ENCODE measurements at regions not wholly inside any gene's neighbourhood (a gene's known extent, or its start where the extent isn't known, plus 50 kb on each side); places are given as distances from the start of the nearest gene placed in this dataset.

DNA sequence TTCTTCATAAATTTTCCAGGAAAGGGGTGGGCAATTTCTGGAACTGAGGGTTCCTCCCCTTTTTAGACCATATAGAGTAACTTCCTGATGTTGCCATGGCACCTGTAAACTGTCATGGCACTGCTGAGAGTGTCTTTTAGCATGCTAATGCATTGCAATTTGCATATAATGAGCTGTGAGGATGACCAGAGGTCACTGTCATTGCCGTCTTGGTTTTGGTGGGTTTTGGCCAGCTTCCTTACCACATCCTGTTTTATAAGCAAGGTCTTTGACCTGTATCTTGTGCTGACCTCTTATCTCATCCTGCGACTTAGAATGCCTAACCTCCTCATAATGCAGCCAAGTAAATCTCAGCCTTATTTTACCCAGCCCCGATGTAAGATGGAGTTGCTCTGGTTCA, 577.8 kb downstream of the NLGN4X start:
- Mint-ChIP-seq H3K36me3 (no peaks in the 10 kb centered on the region), H3K9me3 (peaks cover 4% of the 10 kb centered on the region), H3K4me3 (no peak overlapping the region), H3K4me1 (no peaks in the 10 kb centered on the region), H3K27ac (no peak overlapping the region), H3K27me3 (no peaks in the 10 kb centered on the region)
- no peak for DNase-seq
- CTCF ChIA-PET: no interaction called here

DNA sequence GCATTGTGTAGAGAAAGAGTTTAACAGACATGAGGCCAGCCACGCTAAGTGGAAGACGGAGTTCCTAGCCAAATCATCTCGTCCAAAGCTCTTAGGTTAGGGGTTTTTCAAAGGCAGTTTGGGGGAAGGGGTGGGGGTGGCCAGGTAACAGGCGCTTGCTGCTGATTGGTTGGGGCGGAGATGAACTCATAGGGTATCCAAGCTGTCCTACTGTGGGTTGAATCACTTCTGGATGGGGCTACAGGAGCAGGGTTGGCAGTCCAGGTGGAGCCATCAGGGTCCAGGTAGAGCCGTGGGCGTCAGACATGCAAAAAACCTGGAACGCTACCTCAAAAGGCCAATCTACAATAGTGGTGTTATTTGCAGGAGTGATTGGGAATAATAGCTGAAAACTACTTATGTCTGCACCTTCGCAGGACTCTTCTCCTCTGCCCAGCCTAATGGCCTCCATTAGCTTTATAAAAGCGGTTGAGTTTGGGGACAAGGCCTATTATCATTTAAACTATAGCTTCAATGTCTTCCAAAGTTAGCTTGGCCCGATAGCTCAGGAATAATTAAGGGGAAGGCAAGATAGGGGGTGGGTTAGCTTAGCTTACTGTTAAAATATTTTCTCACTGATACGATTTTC, 579.6 kb downstream of the NLGN4X start:
- Mint-ChIP-seq H3K27ac (no peak overlapping the region), H3K27me3 (no peaks in the 10 kb centered on the region), H3K9me3 (no peaks in the 10 kb centered on the region), H3K4me1 (no peaks in the 10 kb centered on the region), H3K4me3 (no peak overlapping the region), H3K36me3 (no peaks in the 10 kb centered on the region)
- no peak for DNase-seq
- CTCF ChIA-PET: no interaction called here

DNA sequence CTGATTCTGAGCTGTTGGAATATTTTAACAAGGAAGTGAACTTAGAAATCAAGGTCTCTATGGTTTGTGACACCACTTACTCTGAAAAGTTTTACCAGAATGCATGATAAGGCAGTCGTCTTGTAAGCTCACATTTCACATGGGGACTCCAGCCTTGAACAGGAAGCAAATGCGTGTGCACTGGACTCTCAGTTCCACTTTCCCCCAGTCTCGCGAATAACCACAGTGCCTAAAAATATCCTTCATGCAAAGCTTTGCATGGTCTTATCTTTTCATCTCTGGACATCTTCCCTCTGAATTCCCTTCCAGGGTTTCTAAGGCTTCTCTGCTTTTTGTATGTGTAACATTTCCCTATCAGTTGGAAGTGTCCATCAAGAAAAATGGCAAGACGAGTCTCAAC, 581.8 kb downstream of the NLGN4X start:
- CTCF ChIA-PET: no interaction called here
- H3K36me3 Mint-ChIP-seq: no peaks in the 10 kb centered on the region
- no peaks in the 10 kb centered on the region for H3K27me3 Mint-ChIP-seq
- H3K27ac Mint-ChIP-seq: no peak overlapping the region
- no peak for DNase-seq
- H3K4me3 Mint-ChIP-seq: no peak overlapping the region
- H3K9me3 Mint-ChIP-seq: no peaks in the 10 kb centered on the region
- no peaks in the 10 kb centered on the region for H3K4me1 Mint-ChIP-seq

DNA sequence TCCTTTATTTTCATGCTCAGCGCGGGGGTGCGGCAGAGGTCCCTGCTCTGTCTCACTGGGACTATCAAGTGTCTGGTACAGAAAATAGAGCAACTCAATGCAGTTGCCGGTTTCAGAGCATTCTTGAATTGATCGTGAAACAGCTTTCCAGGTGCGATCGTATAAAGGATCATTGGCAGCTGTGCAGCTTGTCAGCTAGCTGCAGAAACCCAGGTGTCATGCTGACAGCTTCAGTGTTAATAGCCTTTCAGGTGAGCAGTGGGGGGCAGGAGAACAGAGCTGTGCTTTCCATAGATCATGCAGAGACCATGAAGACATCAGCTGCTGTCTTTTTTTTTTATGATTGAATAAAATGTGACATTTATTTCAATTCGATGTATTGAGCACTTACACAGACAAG, 583.9 kb downstream of the NLGN4X start:
- H3K9me3 Mint-ChIP-seq: no peaks in the 10 kb centered on the region
- no peak for DNase-seq
- no peaks in the 10 kb centered on the region for H3K27me3 Mint-ChIP-seq
- H3K4me1 Mint-ChIP-seq: no peaks in the 10 kb centered on the region
- CTCF ChIA-PET: no interaction called here
- H3K27ac Mint-ChIP-seq: no peak overlapping the region
- H3K36me3 Mint-ChIP-seq: no peaks in the 10 kb centered on the region
- no peak overlapping the region for H3K4me3 Mint-ChIP-seq

DNA sequence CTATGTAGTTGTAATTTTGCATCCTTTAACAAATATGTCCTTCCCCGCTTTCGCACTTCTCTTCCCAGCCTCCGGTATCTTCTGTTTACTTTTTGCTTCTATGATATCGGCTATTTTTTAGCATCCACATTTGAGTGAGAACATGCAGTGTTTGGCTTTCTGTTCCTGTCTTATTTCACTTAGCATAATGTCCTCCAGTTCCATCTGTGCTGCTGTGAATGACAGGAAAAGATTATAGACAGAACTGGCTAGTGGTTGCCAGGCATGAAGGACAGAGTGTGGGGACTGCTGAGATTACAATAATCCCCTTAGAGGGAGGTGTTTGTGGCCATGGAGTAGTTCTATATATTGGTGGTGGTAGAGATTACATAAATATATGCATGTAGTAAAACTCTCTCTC, 588.6 kb downstream of the NLGN4X start:
- Mint-ChIP-seq H3K27ac (no peak overlapping the region), H3K4me1 (no peaks in the 10 kb centered on the region), H3K27me3 (no peaks in the 10 kb centered on the region), H3K9me3 (peaks cover 6% of the 10 kb centered on the region), H3K36me3 (no peaks in the 10 kb centered on the region), H3K4me3 (no peak overlapping the region)
- CTCF ChIA-PET: no interaction called here
- DNase-seq: no peak

DNA sequence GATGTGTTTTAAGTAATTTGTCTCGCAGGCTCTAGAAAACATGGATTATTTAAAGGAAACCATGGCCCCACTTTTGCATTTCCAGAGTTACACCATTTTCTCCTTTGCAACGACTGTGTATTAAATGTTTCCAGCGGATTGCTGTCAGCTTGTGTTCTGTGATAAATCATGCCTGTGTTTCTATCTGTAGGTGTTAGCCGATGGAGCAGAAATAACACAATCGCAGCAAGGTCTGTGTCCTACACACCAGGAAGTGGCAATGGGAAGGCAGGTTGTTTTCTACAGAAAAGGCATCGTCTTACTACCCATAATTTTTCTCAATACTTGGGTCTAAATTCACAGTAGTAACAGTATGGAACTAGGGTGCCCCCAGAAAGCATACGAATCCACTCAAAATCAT, 590.1 kb downstream of the NLGN4X start:
- Mint-ChIP-seq H3K4me1 (no peaks in the 10 kb centered on the region), H3K36me3 (no peaks in the 10 kb centered on the region), H3K9me3 (peaks cover 6% of the 10 kb centered on the region), H3K27ac (no peak overlapping the region), H3K4me3 (no peak overlapping the region), H3K27me3 (no peaks in the 10 kb centered on the region)
- CTCF ChIA-PET: no interaction called here
- DNase-seq: no peak

DNA sequence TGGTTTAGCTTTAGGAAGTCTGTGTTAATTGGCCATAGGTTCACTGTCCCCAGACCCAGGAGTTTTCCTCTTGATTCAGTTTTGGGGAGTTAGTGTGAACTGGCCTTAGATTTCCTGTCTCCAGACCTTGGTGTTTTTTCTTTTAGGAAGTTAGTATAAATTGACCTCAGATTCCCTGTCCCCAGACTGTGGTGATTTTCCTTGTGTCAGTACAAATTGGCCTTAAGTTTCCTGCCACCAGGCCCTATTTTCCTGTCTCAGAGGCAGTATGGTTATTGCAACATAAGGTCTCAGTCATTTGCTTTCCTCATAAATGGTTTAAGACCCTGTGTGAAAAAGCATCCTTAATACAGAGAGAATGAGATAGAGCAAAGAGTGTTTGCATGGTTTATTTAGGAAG, 595.8 kb downstream of the NLGN4X start:
- Mint-ChIP-seq H3K4me3 (no peak overlapping the region), H3K36me3 (no peaks in the 10 kb centered on the region), H3K9me3 (peaks cover 7% of the 10 kb centered on the region), H3K27me3 (no peaks in the 10 kb centered on the region), H3K4me1 (no peaks in the 10 kb centered on the region), H3K27ac (no peak overlapping the region)
- CTCF ChIA-PET: no interaction called here
- no peak for DNase-seq

DNA sequence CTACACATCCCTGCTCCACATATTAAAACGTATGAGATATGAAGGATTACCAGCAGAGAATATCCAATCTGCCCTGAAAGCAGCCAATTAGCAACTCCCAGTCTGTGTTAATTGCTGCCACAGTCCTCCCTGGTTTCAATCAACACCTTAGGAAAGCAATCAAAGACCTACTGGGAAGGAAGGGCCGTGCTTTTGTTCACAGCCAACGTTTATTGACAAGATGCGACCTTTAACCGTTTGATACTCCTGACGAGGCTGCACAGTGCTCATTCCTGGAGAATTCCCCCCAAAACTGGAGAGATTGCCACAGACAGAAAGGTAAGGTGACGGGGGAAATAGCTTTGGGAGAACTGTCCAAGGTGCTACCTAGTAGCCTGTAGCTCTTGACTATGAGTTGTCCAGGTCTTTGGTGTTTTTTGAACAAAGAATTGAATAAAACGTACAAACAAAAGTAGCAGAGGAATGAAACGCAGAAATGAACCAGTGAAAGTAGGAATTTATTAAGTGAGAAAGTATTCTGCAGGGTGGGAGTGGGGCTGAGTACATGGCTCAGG, 596.5 kb downstream of the NLGN4X start:
- H3K36me3 Mint-ChIP-seq: no peaks in the 10 kb centered on the region
- H3K27me3 Mint-ChIP-seq: no peaks in the 10 kb centered on the region
- no peak overlapping the region for H3K27ac Mint-ChIP-seq
- no peak overlapping the region for H3K4me3 Mint-ChIP-seq
- DNase-seq: no peak
- H3K4me1 Mint-ChIP-seq: no peaks in the 10 kb centered on the region
- CTCF ChIA-PET: no interaction called here
- H3K9me3 Mint-ChIP-seq: peaks cover 7% of the 10 kb centered on the region

DNA sequence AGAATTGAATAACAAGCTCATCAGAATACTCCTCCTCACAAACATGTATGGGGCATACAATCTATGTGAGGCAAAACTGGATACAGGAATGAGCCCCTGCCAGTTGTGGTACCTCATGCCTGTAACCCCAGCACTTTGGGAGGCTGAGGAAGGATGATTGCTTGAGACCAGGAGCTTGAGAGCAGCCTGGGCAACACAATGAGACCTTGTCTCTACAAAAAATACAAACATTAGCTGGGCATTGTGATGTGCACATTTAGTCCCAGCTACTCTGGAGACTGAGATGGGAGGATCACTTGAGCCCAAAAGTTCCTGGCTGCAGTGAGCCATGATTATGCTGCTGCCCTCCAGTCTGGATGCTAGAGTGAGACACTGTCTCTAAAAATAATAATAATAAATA, 611.0 kb downstream of the NLGN4X start:
- CTCF ChIA-PET: no interaction called here
- Mint-ChIP-seq H3K36me3 (no peaks in the 10 kb centered on the region), H3K27me3 (no peaks in the 10 kb centered on the region), H3K4me1 (no peaks in the 10 kb centered on the region), H3K9me3 (no peaks in the 10 kb centered on the region), H3K27ac (no peak overlapping the region), H3K4me3 (no peak overlapping the region)
- no peak for DNase-seq

DNA sequence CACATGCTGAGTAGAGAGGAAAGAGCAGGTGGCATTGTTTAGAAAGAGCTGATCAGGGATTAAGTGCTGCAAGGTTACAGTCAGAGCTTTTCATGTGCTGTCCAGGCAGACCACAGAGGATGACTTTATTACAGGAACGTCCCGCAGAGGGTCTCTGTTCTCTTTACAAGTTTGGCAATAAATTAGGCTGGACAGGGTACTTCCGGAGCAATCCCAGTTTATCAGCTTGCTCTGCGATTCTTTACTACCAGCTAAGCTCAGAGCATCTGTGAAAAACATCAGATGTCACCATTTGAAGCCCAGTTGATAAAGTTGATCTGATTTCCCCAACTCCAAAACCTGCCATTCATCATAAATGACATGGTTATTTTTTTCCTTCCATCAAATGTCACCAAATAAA, 633.1 kb downstream of the NLGN4X start:
- Mint-ChIP-seq H3K27me3 (no peaks in the 10 kb centered on the region), H3K9me3 (peaks cover 2% of the 10 kb centered on the region)
- CTCF ChIA-PET: no interaction called here

DNA sequence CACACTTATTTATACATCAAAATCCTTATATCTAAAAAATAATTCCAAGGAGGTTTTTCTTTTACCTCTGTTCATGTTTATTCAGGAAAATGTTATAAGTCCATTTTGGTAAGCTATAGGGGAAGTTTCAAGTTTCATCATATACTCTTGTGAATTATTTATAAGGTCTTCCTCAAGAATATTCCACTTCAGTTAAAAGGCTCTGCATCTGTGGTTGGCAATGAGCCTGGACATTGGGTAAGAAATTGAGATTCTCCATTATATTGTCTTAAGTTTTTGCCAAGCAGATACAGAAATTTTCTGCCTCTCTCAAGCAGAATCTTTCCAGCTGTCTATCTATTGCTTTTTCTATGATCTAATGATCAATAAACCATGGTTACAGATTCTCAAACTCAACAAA, 641.9 kb downstream of the NLGN4X start:
- Mint-ChIP-seq H3K4me3 (no peak overlapping the region), H3K9me3 (peaks cover 2% of the 10 kb centered on the region), H3K27me3 (no peaks in the 10 kb centered on the region), H3K27ac (no peak overlapping the region), H3K36me3 (no peaks in the 10 kb centered on the region), H3K4me1 (no peaks in the 10 kb centered on the region)
- DNase-seq: no peak
- CTCF ChIA-PET: no interaction called here

More for the DNA sequence above, 633.1 kb downstream of the NLGN4X start:
- no peak for DNase-seq
- no peaks in the 10 kb centered on the region for H3K36me3 Mint-ChIP-seq
- H3K4me1 Mint-ChIP-seq: no peaks in the 10 kb centered on the region
- H3K27ac Mint-ChIP-seq: no peak overlapping the region
- H3K4me3 Mint-ChIP-seq: no peak overlapping the region

DNA sequence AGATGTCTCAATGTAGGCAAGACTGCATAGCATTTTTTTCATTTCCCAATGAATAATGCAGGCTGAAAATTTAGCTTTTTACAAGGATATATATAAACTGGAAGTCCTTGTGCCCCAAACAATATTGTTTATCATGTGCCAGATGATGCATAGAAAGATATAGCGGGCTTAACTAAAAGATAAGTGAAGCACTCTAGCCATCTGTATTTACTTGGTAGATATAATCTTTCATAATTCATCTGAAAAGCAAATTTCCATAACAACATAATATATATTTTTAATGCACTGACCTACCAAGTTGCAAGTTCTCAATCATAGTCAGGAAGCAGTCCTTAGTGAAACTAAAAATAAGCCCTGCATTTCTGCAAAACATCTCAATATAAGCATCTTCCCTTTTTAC, 653.3 kb downstream of the NLGN4X start:
- Mint-ChIP-seq H3K36me3 (no peaks in the 10 kb centered on the region), H3K4me1 (no peaks in the 10 kb centered on the region), H3K9me3 (peaks cover 1% of the 10 kb centered on the region), H3K27ac (no peak overlapping the region), H3K27me3 (no peaks in the 10 kb centered on the region), H3K4me3 (no peak overlapping the region)
- no peak for DNase-seq
- CTCF ChIA-PET: no interaction called here

DNA sequence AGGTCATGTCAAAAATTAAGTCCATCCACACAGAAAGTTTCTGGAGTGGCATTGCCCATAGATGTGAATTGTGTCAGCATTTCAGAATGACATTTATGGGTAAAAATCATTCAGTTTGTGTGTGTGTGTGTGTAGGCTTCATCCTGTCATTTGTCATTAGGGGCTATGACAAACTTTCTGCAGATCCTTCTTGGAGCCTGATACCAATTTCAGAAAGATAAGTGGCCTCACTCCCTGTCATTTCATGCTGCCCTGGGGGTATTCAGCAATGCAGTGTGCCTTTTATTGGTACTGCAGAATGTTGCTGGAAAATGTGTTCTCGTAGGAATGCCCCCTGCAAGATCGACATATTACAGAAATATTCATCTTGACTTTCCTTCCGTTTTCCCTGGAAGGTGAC, 659.7 kb downstream of the NLGN4X start:
- no peaks in the 10 kb centered on the region for H3K27me3 Mint-ChIP-seq
- CTCF ChIA-PET: no interaction called here
- no peaks in the 10 kb centered on the region for H3K36me3 Mint-ChIP-seq
- no peak overlapping the region for H3K27ac Mint-ChIP-seq
- H3K4me3 Mint-ChIP-seq: no peak overlapping the region
- no peak for DNase-seq
- H3K4me1 Mint-ChIP-seq: no peaks in the 10 kb centered on the region
- no peaks in the 10 kb centered on the region for H3K9me3 Mint-ChIP-seq

DNA sequence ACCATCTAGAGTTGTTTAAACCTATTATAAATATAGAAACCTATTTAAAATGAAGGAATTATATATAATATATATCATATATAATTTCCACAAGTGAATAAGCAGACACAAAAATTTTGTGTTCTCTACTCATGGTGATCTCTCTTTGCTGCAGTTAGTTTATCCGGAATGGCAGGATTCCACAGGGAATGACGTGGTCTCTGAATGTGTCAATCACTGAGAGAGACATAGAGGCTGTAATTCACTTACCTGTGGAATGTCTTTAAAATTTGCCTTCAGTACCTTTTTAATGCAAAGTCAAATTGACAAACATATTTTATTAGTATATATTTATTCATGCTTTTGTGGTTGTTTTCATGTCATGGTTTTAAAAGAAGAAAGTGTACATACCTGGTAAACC, 669.3 kb downstream of the NLGN4X start:
- DNase-seq: no peak
- Mint-ChIP-seq H3K9me3 (peaks cover 9% of the 10 kb centered on the region), H3K4me1 (no peaks in the 10 kb centered on the region), H3K27ac (no peak overlapping the region), H3K36me3 (no peaks in the 10 kb centered on the region), H3K27me3 (no peaks in the 10 kb centered on the region), H3K4me3 (no peak overlapping the region)
- CTCF ChIA-PET: no interaction called here

DNA sequence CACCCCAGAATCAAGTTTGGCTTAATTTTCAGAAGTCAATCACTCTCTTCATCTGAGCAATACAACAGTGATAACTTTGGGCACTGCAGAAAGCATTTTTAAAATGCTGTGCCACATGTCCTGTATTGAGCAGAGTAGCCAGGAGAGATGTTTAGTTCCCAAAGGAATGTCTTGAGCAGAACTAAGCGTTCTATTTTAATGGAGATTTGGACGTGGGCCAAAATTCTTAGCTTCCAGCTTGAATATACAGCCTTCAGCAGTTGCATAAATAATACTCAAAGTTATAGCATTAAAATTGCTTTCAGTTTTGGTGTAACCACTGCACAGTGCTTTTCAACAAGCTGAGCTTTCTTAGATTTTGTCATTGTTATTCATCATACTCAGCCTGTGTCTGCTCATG, 679.2 kb downstream of the NLGN4X start:
- Mint-ChIP-seq H3K9me3 (peaks cover 14% of the 10 kb centered on the region), H3K36me3 (no peaks in the 10 kb centered on the region)

DNA sequence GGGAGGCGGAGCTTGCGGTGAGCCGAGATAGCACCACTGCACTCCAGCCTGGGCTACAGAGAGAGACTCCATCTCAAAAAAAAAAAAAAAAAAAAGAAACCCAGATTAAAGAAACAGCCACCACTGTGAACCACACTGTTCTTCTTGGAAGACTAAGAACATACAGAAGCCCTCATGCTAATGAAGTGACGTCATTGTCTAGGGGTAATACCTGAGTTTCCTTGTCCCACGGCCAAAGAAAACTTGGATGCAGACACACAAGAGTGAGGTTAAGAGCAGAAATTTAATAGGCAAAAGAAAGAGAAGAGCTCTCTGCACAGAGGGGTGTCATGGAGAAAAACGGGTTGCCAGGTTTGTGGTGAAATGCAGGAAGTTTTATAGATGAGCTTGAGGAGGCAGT, 691.6 kb downstream of the NLGN4X start:
- peaks cover 5% of the 10 kb centered on the region for H3K9me3 Mint-ChIP-seq
- no peaks in the 10 kb centered on the region for H3K36me3 Mint-ChIP-seq
- H3K27me3 Mint-ChIP-seq: no peaks in the 10 kb centered on the region
- H3K27ac Mint-ChIP-seq: no peak overlapping the region
- CTCF ChIA-PET: no interaction called here
- no peaks in the 10 kb centered on the region for H3K4me1 Mint-ChIP-seq
- H3K4me3 Mint-ChIP-seq: no peak overlapping the region
- DNase-seq: no peak

More for the DNA sequence above, 679.2 kb downstream of the NLGN4X start:
- Mint-ChIP-seq H3K27ac (no peak overlapping the region), H3K4me3 (no peak overlapping the region), H3K27me3 (no peaks in the 10 kb centered on the region), H3K4me1 (no peaks in the 10 kb centered on the region)
- CTCF ChIA-PET: no interaction called here
- DNase-seq: no peak

Data from activated naive CD4-positive, alpha-beta T cell treated with anti-CD3 and anti-CD28 coated beads, Interleukin-2, amount 10 ng/mL, durations not matched to agents 7 days and 5 days (primary cell).